A673 (cell line): ENCODE measurements at regions not wholly inside any gene's neighbourhood (a gene's known extent, or its start where the extent isn't known, plus 50 kb on each side); places are given as distances from the start of the nearest gene placed in this dataset.

Source experiments
- EZH2 ChIP-seq: fragments of 200-600 bp; sonication (generic); IDR thresholded peaks from 2 replicates; pipeline ENCODE4 v1.6.1; 2017; ENCODE audit warnings: borderline replicate concordance, low read depth, mild to moderate bottlenecking, mixed read lengths, antibody characterized with exemption, low read length; ENCODE audit not compliant: poor library complexity, severe bottlenecking
- TF ChIP-seq, protein P1 (sequence below): fragments of 300-800, 200-600 bp; sonication (generic); conservative IDR thresholded peaks from 2 replicates; pipeline ENCODE4 v1.5.1; 2017; ENCODE audit warnings: low read depth, mild to moderate bottlenecking, antibody characterized with exemption, low read length, moderate library complexity, mixed read lengths

DNA sequence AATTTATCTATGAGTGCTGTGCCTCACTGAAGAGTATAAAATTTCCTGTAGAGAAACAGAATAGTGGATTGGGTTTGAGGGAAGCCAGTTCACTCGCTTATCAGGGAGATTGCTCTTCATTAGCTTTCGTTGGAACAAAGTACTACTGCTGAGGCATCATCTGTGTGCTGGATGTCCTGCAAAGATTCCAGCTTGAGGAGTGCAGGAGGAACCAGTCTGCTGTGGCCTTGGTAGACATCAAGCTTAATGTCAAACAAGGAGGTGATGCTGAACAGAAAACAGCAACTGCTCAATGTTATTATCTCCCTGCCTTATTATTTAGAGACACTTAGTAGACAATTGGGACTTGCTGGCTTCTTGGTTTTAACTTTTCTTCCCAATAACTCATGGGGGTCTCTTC, 297.5 kb upstream of the DPH6 start:
- TF ChIP-seq, protein P1, sequence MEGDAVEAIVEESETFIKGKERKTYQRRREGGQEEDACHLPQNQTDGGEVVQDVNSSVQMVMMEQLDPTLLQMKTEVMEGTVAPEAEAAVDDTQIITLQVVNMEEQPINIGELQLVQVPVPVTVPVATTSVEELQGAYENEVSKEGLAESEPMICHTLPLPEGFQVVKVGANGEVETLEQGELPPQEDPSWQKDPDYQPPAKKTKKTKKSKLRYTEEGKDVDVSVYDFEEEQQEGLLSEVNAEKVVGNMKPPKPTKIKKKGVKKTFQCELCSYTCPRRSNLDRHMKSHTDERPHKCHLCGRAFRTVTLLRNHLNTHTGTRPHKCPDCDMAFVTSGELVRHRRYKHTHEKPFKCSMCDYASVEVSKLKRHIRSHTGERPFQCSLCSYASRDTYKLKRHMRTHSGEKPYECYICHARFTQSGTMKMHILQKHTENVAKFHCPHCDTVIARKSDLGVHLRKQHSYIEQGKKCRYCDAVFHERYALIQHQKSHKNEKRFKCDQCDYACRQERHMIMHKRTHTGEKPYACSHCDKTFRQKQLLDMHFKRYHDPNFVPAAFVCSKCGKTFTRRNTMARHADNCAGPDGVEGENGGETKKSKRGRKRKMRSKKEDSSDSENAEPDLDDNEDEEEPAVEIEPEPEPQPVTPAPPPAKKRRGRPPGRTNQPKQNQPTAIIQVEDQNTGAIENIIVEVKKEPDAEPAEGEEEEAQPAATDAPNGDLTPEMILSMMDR = no peak
- no peak for TF ChIP-seq EZH2
